H1 (cell line): ENCODE measurements at regions not wholly inside any gene's neighbourhood (a gene's known extent, or its start where the extent isn't known, plus 50 kb on each side); places are given as distances from the start of the nearest gene placed in this dataset.

Experiments used
- CTCF ChIA-PET: fragments of 300-600 bp; sonication (Branson Sonifier 250); formaldehyde crosslinking; loops from one replicate; lab custom pipeline; 2021; ENCODE audit not compliant: partially characterized antibody; lab: Charles Lee
- POLR2A ChIA-PET: fragments of 300-600 bp; sonication (Branson Sonifier 250); formaldehyde crosslinking; loops from one replicate; lab custom pipeline; 2021; ENCODE audit warnings: inconsistent platforms; ENCODE audit not compliant: partially characterized antibody; lab: Charles Lee
- DNase-seq, 2 experiments: peaks; one replicate each; pipeline versions ENCODE4 v3.0.0 to v3.0.0-alpha.2; 2010 to 2022; ENCODE audit warnings: low spot score in 2 of 2, low read depth in 1 of 2, mixed read lengths in 1 of 2
- FAIRE-seq: peaks from 2 replicates; lab custom pipeline; 2011; peaks lifted over from hg19 to GRCh38; lab: Jason Lieb, UNC
- H2AFZ ChIP-seq: 2 replicates; pipeline ENCODE4 v1.8.1; 2012; ENCODE audit warnings: low read length, inconsistent platforms
- H2AK5ac ChIP-seq: 2 replicates; pipeline ENCODE4 v1.6.1; 2013; ENCODE audit warnings: low read depth, low read length
- H2BK120ac ChIP-seq: replicated peaks from 2 replicates; pipeline ENCODE3; 2013; ENCODE audit warnings: low read depth, low read length, inconsistent platforms
- H2BK12ac ChIP-seq: 2 replicates; pipeline ENCODE4 v1.6.1; 2013; ENCODE audit warnings: low read depth, low read length
- H2BK15ac ChIP-seq: 2 replicates; pipeline ENCODE4 v1.6.1; 2013; ENCODE audit warnings: low read length
- H2BK20ac ChIP-seq: 2 replicates; pipeline ENCODE4 v1.6.1; 2013; ENCODE audit warnings: low read length
- H2BK5ac ChIP-seq: 2 replicates; pipeline ENCODE4 v1.6.1; 2013; ENCODE audit warnings: low read depth, low read length
- H3K14ac ChIP-seq: 2 replicates; pipeline ENCODE4 v1.6.1; 2013; ENCODE audit warnings: inconsistent platforms; ENCODE audit not compliant: insufficient read length
- H3K18ac ChIP-seq: 2 replicates; pipeline ENCODE4 v1.6.1; 2013; ENCODE audit warnings: low read length; ENCODE audit errors: extremely low read depth
- H3K23ac ChIP-seq: 2 replicates; pipeline ENCODE4 v1.6.1; 2013; ENCODE audit warnings: inconsistent platforms; ENCODE audit not compliant: insufficient read length
- H3K23me2 ChIP-seq: 2 replicates; pipeline ENCODE4 v1.6.1; 2013; ENCODE audit warnings: low read depth, low read length
- H3K27ac ChIP-seq: 2 replicates; pipeline ENCODE4 v1.6.1; 2011; ENCODE audit warnings: low read depth, low read length, inconsistent platforms
- H3K27me3 ChIP-seq, 4 experiments: replicated peaks in 1 of 4; 1 replicate in 1 of 4; 2 replicates in 3 of 4; pipeline versions ENCODE4 v1.6.1 to v1.8.1; 2011 to 2013; ENCODE audit warnings: low read length in 3 of 4, mild to moderate bottlenecking in 3 of 4, inconsistent platforms in 2 of 4, mixed read lengths in 2 of 4, moderate library complexity in 1 of 4; ENCODE audit not compliant: control insufficient read depth in 3 of 4, insufficient read depth in 3 of 4; ENCODE audit errors: extremely low read depth in 1 of 4
- H3K36me3 ChIP-seq, 4 experiments: 2 replicates each; pipeline versions ENCODE4 v1.6.1 to v1.8.1; 2011 to 2013; ENCODE audit warnings: mild to moderate bottlenecking in 4 of 4, low read length in 3 of 4, moderate library complexity in 2 of 4, control low read depth in 1 of 4, inconsistent platforms in 1 of 4; ENCODE audit not compliant: insufficient read depth in 4 of 4, control insufficient read depth in 2 of 4
- H3K4ac ChIP-seq: replicated peaks from 2 replicates; pipeline ENCODE3; 2013; ENCODE audit warnings: low read length, low read depth, mixed read lengths, inconsistent platforms; ENCODE audit not compliant: insufficient read length
- H3K4me1 ChIP-seq, 4 experiments: replicated peaks in 1 of 4; 1 replicate in 1 of 4; 2 replicates in 3 of 4; pipeline versions ENCODE4 v1.6.1 to v1.8.1; 2011 to 2013; ENCODE audit warnings: low read length in 3 of 4, inconsistent platforms in 2 of 4, mixed read lengths in 1 of 4; ENCODE audit not compliant: insufficient read depth in 4 of 4, control insufficient read depth in 3 of 4
- H3K4me2 ChIP-seq, 2 experiments: 2 replicates each; pipeline versions ENCODE4 v1.6.1 to v1.8.1; 2011 to 2013; ENCODE audit warnings: low read depth in 2 of 2, low read length in 2 of 2, control low read depth in 1 of 2, inconsistent platforms in 1 of 2, mild to moderate bottlenecking in 1 of 2; ENCODE audit not compliant: insufficient read depth in 1 of 2
- H3K4me3 ChIP-seq, 4 experiments: fragments of 200-600, 300-600 bp in 1 of 4; sonication (generic), shearing (Covaris generic), sonication (Bioruptor Twin) in 1 of 4; 2 replicates each; pipeline versions ENCODE4 v1.5.1 to v1.8.1; 2011 to 2016; ENCODE audit warnings: low read length in 4 of 4, low read depth in 3 of 4, control low read depth in 2 of 4, inconsistent platforms in 2 of 4, mild to moderate bottlenecking in 2 of 4, mixed read lengths in 1 of 4, moderate library complexity in 1 of 4; ENCODE audit not compliant: insufficient read depth in 2 of 4; ENCODE audit errors: extremely low read depth in 1 of 4
- H3K56ac ChIP-seq: replicated peaks from 2 replicates; pipeline ENCODE3; 2013; ENCODE audit warnings: low read depth, mild to moderate bottlenecking, mixed read lengths, low read length, inconsistent platforms; ENCODE audit not compliant: insufficient read length
- H3K79me1 ChIP-seq: 2 replicates; pipeline ENCODE4 v1.6.1; 2013; ENCODE audit warnings: low read depth, low read length, control low read depth
- H3K79me2 ChIP-seq, 2 experiments: 2 replicates each; pipeline versions ENCODE4 v1.6.1 to v1.8.1; 2012 to 2013; ENCODE audit warnings: low read length in 2 of 2, mild to moderate bottlenecking in 2 of 2, inconsistent platforms in 1 of 2; ENCODE audit not compliant: insufficient read depth in 2 of 2, control insufficient read depth in 1 of 2
- H3K9ac ChIP-seq, 4 experiments: replicated peaks in 1 of 4; 1 replicate in 1 of 4; 2 replicates in 3 of 4; pipeline versions ENCODE4 v1.6.1 to v1.8.1; 2011 to 2013; ENCODE audit warnings: low read depth in 3 of 4, low read length in 3 of 4, control low read depth in 2 of 4, mild to moderate bottlenecking in 2 of 4, moderate library complexity in 2 of 4, inconsistent platforms in 1 of 4; ENCODE audit errors: extremely low read depth in 1 of 4
- H3K9me3 ChIP-seq, 2 experiments: 2 replicates each; pipeline versions ENCODE4 v1.6.1 to v1.8.1; 2012 to 2013; ENCODE audit warnings: mild to moderate bottlenecking in 2 of 2, moderate library complexity in 2 of 2, control low read depth in 1 of 2, inconsistent platforms in 1 of 2, low read depth in 1 of 2, low read length in 1 of 2, mixed read lengths in 1 of 2; ENCODE audit not compliant: insufficient read depth in 2 of 2
- H4K20me1 ChIP-seq, 2 experiments: replicated peaks in 1 of 2; 2 replicates each; pipeline versions ENCODE3 to v1.8.1; 2011 to 2013; ENCODE audit warnings: inconsistent platforms in 2 of 2, low read length in 2 of 2, mild to moderate bottlenecking in 1 of 2; ENCODE audit not compliant: insufficient read depth in 2 of 2, control insufficient read depth in 1 of 2
- H4K5ac ChIP-seq: 2 replicates; pipeline ENCODE4 v1.6.1; 2013; ENCODE audit warnings: low read length, low read depth, mixed read lengths, inconsistent platforms; ENCODE audit not compliant: insufficient read length
- H4K8ac ChIP-seq: 2 replicates; pipeline ENCODE4 v1.8.0; 2013; ENCODE audit warnings: mild to moderate bottlenecking, moderate library complexity, low read length, inconsistent platforms; ENCODE audit not compliant: insufficient read depth; ENCODE audit errors: extremely low read depth
- H4K91ac ChIP-seq: replicated peaks from 2 replicates; pipeline ENCODE3; 2013; ENCODE audit warnings: low read length, mixed read lengths, inconsistent platforms; ENCODE audit not compliant: insufficient read length
- CEBPB ChIP-seq: IDR thresholded peaks from 2 replicates; pipeline ENCODE4 v1.6.1; 2012; ENCODE audit warnings: low read depth, low read length
- HDAC2 ChIP-seq, 2 experiments: fragments of 300-600 bp in 1 of 2; sonication (generic) in 1 of 2; IDR thresholded peaks; 2 replicates each; pipeline ENCODE4 v1.6.1; 2011 to 2012; ENCODE audit warnings: low read depth in 2 of 2, low read length in 2 of 2, mild to moderate bottlenecking in 2 of 2, moderate library complexity in 2 of 2, borderline replicate concordance in 1 of 2, inconsistent platforms in 1 of 2
- WGBS, 2 experiments: shearing (Covaris generic) in 1 of 2; methylation state at CpG; one replicate each; pipeline versions ENCODE4 v1.1.6 to v1.1.7; 2013 to 2015; ENCODE audit warnings: low lambda C conversion rate in 2 of 2, mixed read lengths in 2 of 2, inconsistent platforms in 1 of 2, low coverage in 1 of 2, missing lambda C conversion rate in 1 of 2; ENCODE audit not compliant: insufficient replicate concordance in 2 of 2, insufficient coverage in 1 of 2, insufficient read length in 1 of 2; ENCODE audit errors: extremely low coverage in 1 of 2, missing lambda C conversion rate in 1 of 2; 5-methylcytosine and 5-hydroxymethylcytosine counted together
- TF ChIP-seq, protein P1 (sequence below): IDR thresholded peaks from 2 replicates; pipeline ENCODE4 v1.6.1; 2011; ENCODE audit warnings: low read length, improper control_type of control experiment

DNA sequence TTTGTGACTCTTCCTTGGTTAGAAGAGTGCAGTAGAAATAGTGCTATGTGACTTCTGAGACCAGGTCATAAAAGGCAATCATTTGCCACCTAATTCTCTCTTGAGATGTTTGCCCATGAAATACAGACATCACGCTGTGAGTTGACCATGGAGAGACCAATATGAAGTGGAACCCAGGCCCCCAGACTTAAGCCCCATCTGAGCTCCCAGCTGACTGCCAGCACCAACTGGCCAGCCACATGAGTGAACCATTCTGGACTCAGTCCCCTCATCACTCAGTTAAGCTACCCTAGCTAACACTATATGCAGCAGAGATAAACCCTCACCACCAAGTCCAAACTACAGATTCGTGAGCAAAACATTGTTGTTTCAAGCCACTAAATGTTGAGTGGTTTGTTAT is 60.7 kb upstream of the NIPBL start:
- Histone ChIP-seq H3K18ac (no peak overlapping the region), H2BK15ac (no peak overlapping the region), H4K5ac (no peak overlapping the region), H3K79me2 (no peaks in the 10 kb centered on the region), H3K79me1 (no peaks in the 10 kb centered on the region), H2AFZ (no peak overlapping the region), H3K4me1 (no peaks in the 10 kb centered on the region), H3K27ac (no peak overlapping the region), H2BK20ac (no peak overlapping the region), H2BK5ac (no peak overlapping the region), H4K20me1 (no peaks in the 10 kb centered on the region), H3K9me3 (no peaks in the 10 kb centered on the region), H3K23ac (no peak overlapping the region), H3K14ac (no peak overlapping the region), H3K23me2 (no peaks in the 10 kb centered on the region), H3K9ac (no peak overlapping the region), H3K56ac (no peak overlapping the region), H2AK5ac (no peak overlapping the region), H4K91ac (no peak overlapping the region), H3K4ac (no peak overlapping the region), H4K8ac (no peak overlapping the region), H3K36me3 (no peaks in the 10 kb centered on the region)
- no peak for FAIRE-seq
- no peak for DNase-seq
- TF ChIP-seq HDAC2 (IDR thresholded peaks at IDR 0.05; ENCODE audit: borderline replicate concordance in 1 of 2, low read depth in 2 of 2, low read length in 2 of 2), result no peak
- no peak for TF ChIP-seq CEBPB
- TF ChIP-seq, protein P1, sequence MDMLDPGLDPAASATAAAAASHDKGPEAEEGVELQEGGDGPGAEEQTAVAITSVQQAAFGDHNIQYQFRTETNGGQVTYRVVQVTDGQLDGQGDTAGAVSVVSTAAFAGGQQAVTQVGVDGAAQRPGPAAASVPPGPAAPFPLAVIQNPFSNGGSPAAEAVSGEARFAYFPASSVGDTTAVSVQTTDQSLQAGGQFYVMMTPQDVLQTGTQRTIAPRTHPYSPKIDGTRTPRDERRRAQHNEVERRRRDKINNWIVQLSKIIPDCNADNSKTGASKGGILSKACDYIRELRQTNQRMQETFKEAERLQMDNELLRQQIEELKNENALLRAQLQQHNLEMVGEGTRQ, result no peak
- TF ChIP-seq, all 59 proteins: peak for 0
- no peak overlapping the region for H3K4me2 ChIP-seq
- no peak overlapping the region for H2BK120ac ChIP-seq
- H2BK12ac ChIP-seq, result no peak overlapping the region
- 73% methylated on average over 2 of the region's 2 CpGs; no CpG with 5 or more reads in 1 of the 2 experiments for WGBS, 2 experiments
- no peak overlapping the region for H3K4me3 ChIP-seq
- CTCF ChIA-PET, result interaction anchor here (0.9 kb wide), 1 partner anchor 39 kb away, joined by 3 read pairs; no protein-coding TSS in a partner anchor
- H3K27me3 ChIP-seq, result peaks cover 0 to 2% (median 0%) of the 10 kb centered on the region in 4 experiments; a peak in 1 of 7 replicates
- POLR2A ChIA-PET, result no interaction called here
